Stimulated activated CD4-positive, alpha-beta T cell treated with anti-CD3 and anti-CD28 coated beads, Interleukin-12 subunit alpha, Interleukin-12 subunit beta, amount 100 ng/mL, for 4 hours (primary cell): ENCODE measurements at regions not wholly inside any gene's neighbourhood (a gene's known extent, or its start where the extent isn't known, plus 50 kb on each side); places are given as distances from the start of the nearest gene placed in this dataset.

Experiments used
- DNase-seq: peaks from one replicate; pipeline ENCODE4 v3.0.0-alpha.2; 2020

- DNase-seq, result no peak
Measured at GRCh38 chr4:123898946-123899666, 502.5 kb downstream of the SPRY1 start.

GRCh38 chr4:123904882-123905281 is 508.3 kb downstream of the SPRY1 start:
- DNase-seq, result no peak

GRCh38 chr4:123913598-123913997 is 517.0 kb downstream of the SPRY1 start:
- no peak for DNase-seq

GRCh38 chr4:123916821-123917220 is 520.2 kb downstream of the SPRY1 start:
- DNase-seq, result no peak

- DNase-seq, result no peak
Measured at GRCh38 chr4:123919576-123920098, 523.0 kb downstream of the SPRY1 start.

- DNase-seq, result no peak
Measured at GRCh38 chr4:123921339-123921738, 524.7 kb downstream of the SPRY1 start.

GRCh38 chr4:123922847-123923246 is 526.3 kb downstream of the SPRY1 start:
- no peak for DNase-seq

- no peak for DNase-seq
Measured at GRCh38 chr4:123924536-123924935, 527.9 kb downstream of the SPRY1 start.

GRCh38 chr4:123929565-123929964 is 533.0 kb downstream of the SPRY1 start:
- DNase-seq, result no peak

- no peak for DNase-seq
Measured at GRCh38 chr4:123930996-123931395, 534.4 kb downstream of the SPRY1 start.

GRCh38 chr4:123934096-123934495 is 537.5 kb downstream of the SPRY1 start:
- no peak for DNase-seq

GRCh38 chr4:123936621-123937043 is 540.0 kb downstream of the SPRY1 start:
- DNase-seq, result no peak

- no peak for DNase-seq
Measured at GRCh38 chr4:123937581-123937980, 541.0 kb downstream of the SPRY1 start.

GRCh38 chr4:123939621-123940020 is 543.0 kb downstream of the SPRY1 start:
- DNase-seq, result no peak

- DNase-seq, result no peak
Measured at GRCh38 chr4:123940604-123941003, 544.0 kb downstream of the SPRY1 start.

GRCh38 chr4:123941306-123941705 is 544.7 kb downstream of the SPRY1 start:
- no peak for DNase-seq

GRCh38 chr4:123943976-123944375 is 547.4 kb downstream of the SPRY1 start:
- no peak for DNase-seq

GRCh38 chr4:123945301-123945700 is 548.7 kb downstream of the SPRY1 start:
- no peak for DNase-seq

GRCh38 chr4:123950530-123950929 is 553.9 kb downstream of the SPRY1 start:
- no peak for DNase-seq

- DNase-seq, result no peak
Measured at GRCh38 chr4:123952530-123953274, 556.1 kb downstream of the SPRY1 start.

GRCh38 chr4:123953566-123953965 is 557.0 kb downstream of the SPRY1 start:
- DNase-seq, result no peak

- no peak for DNase-seq
Measured at GRCh38 chr4:123954220-123954619, 557.6 kb downstream of the SPRY1 start.

GRCh38 chr4:123955167-123955800 is 558.7 kb downstream of the SPRY1 start:
- no peak for DNase-seq

- DNase-seq, result no peak
Measured at GRCh38 chr4:123956204-123956603, 559.6 kb downstream of the SPRY1 start.
